Activated CD8-positive, alpha-beta T cell treated with anti-CD3 and anti-CD28 coated beads for 36 hours (primary cell): ENCODE measurements at regions not wholly inside any gene's neighbourhood (a gene's known extent, or its start where the extent isn't known, plus 50 kb on each side); places are given as distances from the start of the nearest gene placed in this dataset.

ENCODE experiments used
- ATAC-seq: fragments of 200-7000 bp; cut with Tn5 transposase; one replicate; pipeline ENCODE4 v1.10.0; 2021; ENCODE audit warnings: mild to moderate bottlenecking, moderate library complexity
- CTCF ChIA-PET: fragments of 350-600 bp; sonication (Branson Sonifier 250); formaldehyde crosslinking; loops from one replicate; lab custom pipeline; 2021; ENCODE audit warnings: antibody characterized with exemption; lab: Charles Lee
- POLR2A ChIA-PET: fragments of 350-600 bp; sonication (Branson Sonifier 250); formaldehyde crosslinking; loops from one replicate; lab custom pipeline; 2021; ENCODE audit warnings: antibody characterized with exemption; lab: Charles Lee
- DNase-seq: peaks from one replicate; pipeline ENCODE4 v3.0.0-alpha.2; 2020
- H3K27ac Mint-ChIP-seq: one replicate; pipeline ENCODE4 v1.8.0; 2021; ENCODE audit warnings: mild to moderate bottlenecking, mixed read lengths
- H3K27me3 Mint-ChIP-seq: one replicate; pipeline ENCODE4 v1.8.0; 2021; ENCODE audit warnings: mixed read lengths
- H3K36me3 Mint-ChIP-seq: one replicate; pipeline ENCODE4 v1.8.0; 2021; ENCODE audit warnings: low read depth, mixed read lengths
- H3K4me1 Mint-ChIP-seq: one replicate; pipeline ENCODE4 v1.8.0; 2021; ENCODE audit warnings: low read depth, mixed read lengths
- H3K4me3 Mint-ChIP-seq: one replicate; pipeline ENCODE4 v1.8.0; 2021; ENCODE audit warnings: mild to moderate bottlenecking, moderate library complexity, mixed read lengths
- H3K9me3 Mint-ChIP-seq: one replicate; pipeline ENCODE4 v1.8.0; 2021; ENCODE audit warnings: mixed read lengths
- intact Hi-C: fragments of 100-400 bp; cut with micrococcal nuclease; formaldehyde crosslinking; loops from one replicate; pipeline ENCODE4 v1.10.0; 2022
- TF ChIP-seq, protein P1 (sequence below): fragments of 200-600 bp; IDR thresholded peaks from one replicate; pipeline ENCODE4 v1.8.0; 2022; ENCODE audit warnings: antibody characterized with exemption, mild to moderate bottlenecking

DNA sequence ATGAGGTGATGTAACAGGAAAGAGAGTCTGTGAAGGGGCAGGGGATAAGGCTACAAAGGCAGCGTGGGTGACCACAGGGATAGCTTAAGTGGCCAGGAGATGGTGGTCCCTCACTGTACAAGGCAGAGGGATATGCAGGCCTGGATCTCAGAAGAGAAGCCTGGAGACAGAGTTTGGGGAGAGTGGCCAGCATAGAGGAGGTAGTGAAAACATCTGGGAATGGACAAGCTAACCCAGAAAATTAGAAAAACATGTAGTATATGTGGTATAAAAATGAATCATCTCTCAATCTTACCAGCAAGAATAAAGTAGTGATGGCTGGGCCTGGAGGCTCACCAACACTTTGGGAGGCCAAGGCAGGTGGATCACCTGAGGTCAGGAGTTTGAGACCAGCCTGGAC is 349.2 kb upstream of the KLF4 start:
- peaks cover 3% of the 10 kb centered on the region for H3K9me3 Mint-ChIP-seq
- POLR2A ChIA-PET = interaction anchor here (0.7 kb wide), 1 partner anchor 288 kb away, joined by 3 read pairs; no protein-coding TSS in a partner anchor
- H3K27me3 Mint-ChIP-seq = no peaks in the 10 kb centered on the region
- CTCF ChIA-PET = no interaction called here
- H3K4me1 Mint-ChIP-seq = no peaks in the 10 kb centered on the region
- no peaks in the 10 kb centered on the region for H3K36me3 Mint-ChIP-seq
- intact Hi-C loops = no loop called here
- H3K4me3 Mint-ChIP-seq = no peak overlapping the region
- TF ChIP-seq, protein P1, sequence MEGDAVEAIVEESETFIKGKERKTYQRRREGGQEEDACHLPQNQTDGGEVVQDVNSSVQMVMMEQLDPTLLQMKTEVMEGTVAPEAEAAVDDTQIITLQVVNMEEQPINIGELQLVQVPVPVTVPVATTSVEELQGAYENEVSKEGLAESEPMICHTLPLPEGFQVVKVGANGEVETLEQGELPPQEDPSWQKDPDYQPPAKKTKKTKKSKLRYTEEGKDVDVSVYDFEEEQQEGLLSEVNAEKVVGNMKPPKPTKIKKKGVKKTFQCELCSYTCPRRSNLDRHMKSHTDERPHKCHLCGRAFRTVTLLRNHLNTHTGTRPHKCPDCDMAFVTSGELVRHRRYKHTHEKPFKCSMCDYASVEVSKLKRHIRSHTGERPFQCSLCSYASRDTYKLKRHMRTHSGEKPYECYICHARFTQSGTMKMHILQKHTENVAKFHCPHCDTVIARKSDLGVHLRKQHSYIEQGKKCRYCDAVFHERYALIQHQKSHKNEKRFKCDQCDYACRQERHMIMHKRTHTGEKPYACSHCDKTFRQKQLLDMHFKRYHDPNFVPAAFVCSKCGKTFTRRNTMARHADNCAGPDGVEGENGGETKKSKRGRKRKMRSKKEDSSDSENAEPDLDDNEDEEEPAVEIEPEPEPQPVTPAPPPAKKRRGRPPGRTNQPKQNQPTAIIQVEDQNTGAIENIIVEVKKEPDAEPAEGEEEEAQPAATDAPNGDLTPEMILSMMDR = no peak
- no peak for ATAC-seq
- H3K27ac Mint-ChIP-seq = no peak overlapping the region
- DNase-seq = no peak

GRCh38 chr9:107836300-107836699 is 346.7 kb upstream of the KLF4 start:
- intact Hi-C loops = no loop called here
- no peak overlapping the region for H3K4me3 Mint-ChIP-seq
- H3K27me3 Mint-ChIP-seq = no peaks in the 10 kb centered on the region
- ChIA-PET CTCF (no interaction called here), POLR2A (no interaction called here)
- TF ChIP-seq, protein P1 = no peak
- H3K27ac Mint-ChIP-seq = no peak overlapping the region
- ATAC-seq (no peak), DNase-seq (no peak)
- no peaks in the 10 kb centered on the region for H3K36me3 Mint-ChIP-seq
- peaks cover 1% of the 10 kb centered on the region for H3K9me3 Mint-ChIP-seq
- H3K4me1 Mint-ChIP-seq = no peaks in the 10 kb centered on the region

- ATAC-seq (no peak), DNase-seq (no peak)
- Mint-ChIP-seq H3K9me3 (peaks cover 5% of the 10 kb centered on the region), H3K27me3 (no peaks in the 10 kb centered on the region), H3K4me1 (no peaks in the 10 kb centered on the region), H3K36me3 (no peaks in the 10 kb centered on the region), H3K4me3 (no peak overlapping the region), H3K27ac (no peak overlapping the region)
- POLR2A ChIA-PET = no interaction called here
- CTCF ChIA-PET = no interaction called here
- TF ChIP-seq, protein P1 = no peak
- intact Hi-C loops = no loop called here
These were observed 343.7 kb upstream of the KLF4 start for GRCh38 chr9:107833295-107833694.

GRCh38 chr9:107832871-107833270 is 343.3 kb upstream of the KLF4 start:
- intact Hi-C loops = no loop called here
- CTCF ChIA-PET = no interaction called here
- POLR2A ChIA-PET = no interaction called here

GRCh38 chr9:107830479-107830878 is 340.9 kb upstream of the KLF4 start:
- Mint-ChIP-seq H3K27me3 (no peaks in the 10 kb centered on the region), H3K4me1 (no peaks in the 10 kb centered on the region), H3K27ac (no peak overlapping the region), H3K4me3 (no peak overlapping the region), H3K36me3 (no peaks in the 10 kb centered on the region), H3K9me3 (peaks cover 5% of the 10 kb centered on the region)
- ATAC-seq (no peak), DNase-seq (no peak)
- CTCF ChIA-PET = no interaction called here
- intact Hi-C loops = no loop called here
- POLR2A ChIA-PET = no interaction called here
- TF ChIP-seq, protein P1 = no peak

More at GRCh38 chr9:107832871-107833270, 343.3 kb upstream of the KLF4 start:
- ATAC-seq (no peak), DNase-seq (no peak)
- no peaks in the 10 kb centered on the region for H3K36me3 Mint-ChIP-seq
- no peaks in the 10 kb centered on the region for H3K4me1 Mint-ChIP-seq
- no peak overlapping the region for H3K27ac Mint-ChIP-seq
- H3K27me3 Mint-ChIP-seq = no peaks in the 10 kb centered on the region
- no peak overlapping the region for H3K4me3 Mint-ChIP-seq
- TF ChIP-seq, protein P1 = no peak
- peaks cover 5% of the 10 kb centered on the region for H3K9me3 Mint-ChIP-seq
